ENCODE measurements at regions not wholly inside any gene's neighbourhood (a gene's known extent, or its start where the extent isn't known, plus 50 kb on each side); places are given as distances from the start of the nearest gene placed in this dataset.

DNA sequence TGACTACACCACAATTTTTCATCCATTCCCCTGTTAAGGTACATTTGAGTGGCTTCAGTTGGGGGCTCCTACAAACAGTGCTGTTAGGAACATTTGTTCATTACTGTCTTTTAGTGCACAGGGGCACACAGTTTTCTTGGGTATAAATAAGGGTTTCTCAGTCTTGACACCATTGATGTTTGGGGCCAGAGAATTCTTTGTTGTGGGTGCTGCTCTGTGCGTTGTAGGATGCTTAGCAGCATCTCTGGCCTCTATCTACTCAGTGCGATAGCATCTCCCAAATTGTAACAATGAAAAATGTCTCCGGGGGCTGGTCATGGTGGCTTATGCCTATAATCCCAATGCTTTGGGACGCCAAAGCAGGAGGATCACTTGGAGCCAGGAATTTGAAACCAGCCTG is 153.0 kb upstream of the MYL2 start:
- TF ChIP-seq CEBPB (IDR thresholded peaks at IDR 0.05), result no peak

DNA sequence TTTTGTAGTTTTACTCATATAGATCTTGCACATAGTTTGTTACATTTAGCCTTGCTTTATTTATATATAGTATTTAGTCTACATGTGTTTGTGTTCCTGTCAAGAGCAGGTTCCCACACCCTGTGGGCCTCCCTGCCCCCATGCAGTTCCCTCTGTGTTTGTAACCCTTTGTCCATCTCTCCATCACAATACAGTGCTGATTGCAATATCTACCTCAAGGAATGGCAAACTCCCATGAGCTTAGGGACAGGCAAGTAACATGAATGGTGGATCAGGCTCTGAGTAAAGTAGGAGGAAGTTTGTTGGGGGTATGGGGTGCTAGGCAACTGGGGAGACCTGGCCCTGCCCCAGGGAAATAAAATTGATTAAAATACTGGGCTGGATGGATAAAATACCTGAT is 151.9 kb upstream of the MYL2 start:
- TF ChIP-seq, protein P1, sequence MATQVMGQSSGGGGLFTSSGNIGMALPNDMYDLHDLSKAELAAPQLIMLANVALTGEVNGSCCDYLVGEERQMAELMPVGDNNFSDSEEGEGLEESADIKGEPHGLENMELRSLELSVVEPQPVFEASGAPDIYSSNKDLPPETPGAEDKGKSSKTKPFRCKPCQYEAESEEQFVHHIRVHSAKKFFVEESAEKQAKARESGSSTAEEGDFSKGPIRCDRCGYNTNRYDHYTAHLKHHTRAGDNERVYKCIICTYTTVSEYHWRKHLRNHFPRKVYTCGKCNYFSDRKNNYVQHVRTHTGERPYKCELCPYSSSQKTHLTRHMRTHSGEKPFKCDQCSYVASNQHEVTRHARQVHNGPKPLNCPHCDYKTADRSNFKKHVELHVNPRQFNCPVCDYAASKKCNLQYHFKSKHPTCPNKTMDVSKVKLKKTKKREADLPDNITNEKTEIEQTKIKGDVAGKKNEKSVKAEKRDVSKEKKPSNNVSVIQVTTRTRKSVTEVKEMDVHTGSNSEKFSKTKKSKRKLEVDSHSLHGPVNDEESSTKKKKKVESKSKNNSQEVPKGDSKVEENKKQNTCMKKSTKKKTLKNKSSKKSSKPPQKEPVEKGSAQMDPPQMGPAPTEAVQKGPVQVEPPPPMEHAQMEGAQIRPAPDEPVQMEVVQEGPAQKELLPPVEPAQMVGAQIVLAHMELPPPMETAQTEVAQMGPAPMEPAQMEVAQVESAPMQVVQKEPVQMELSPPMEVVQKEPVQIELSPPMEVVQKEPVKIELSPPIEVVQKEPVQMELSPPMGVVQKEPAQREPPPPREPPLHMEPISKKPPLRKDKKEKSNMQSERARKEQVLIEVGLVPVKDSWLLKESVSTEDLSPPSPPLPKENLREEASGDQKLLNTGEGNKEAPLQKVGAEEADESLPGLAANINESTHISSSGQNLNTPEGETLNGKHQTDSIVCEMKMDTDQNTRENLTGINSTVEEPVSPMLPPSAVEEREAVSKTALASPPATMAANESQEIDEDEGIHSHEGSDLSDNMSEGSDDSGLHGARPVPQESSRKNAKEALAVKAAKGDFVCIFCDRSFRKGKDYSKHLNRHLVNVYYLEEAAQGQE (IDR thresholded peaks at IDR 0.05; ENCODE audit: low read depth), result no peak
- TF ChIP-seq EP300 (IDR thresholded peaks at IDR 0.05; ENCODE audit: borderline replicate concordance) (no peak), EGR1 (IDR thresholded peaks at IDR 0.05) (no peak), TEAD4 (IDR thresholded peaks at IDR 0.05) (no peak), TAF1 (IDR thresholded peaks at IDR 0.05; ENCODE audit: low read depth) (no peak), NFIC (IDR thresholded peaks at IDR 0.05) (no peak), CREB1 (IDR thresholded peaks at IDR 0.05; ENCODE audit: low read depth) (no peak), CEBPB (IDR thresholded peaks at IDR 0.05) (no peak), ZBTB7A (IDR thresholded peaks at IDR 0.05; ENCODE audit: low read depth) (no peak), RAD21 (IDR thresholded peaks at IDR 0.05; ENCODE audit: low read depth) (no peak), FOXM1 (IDR thresholded peaks at IDR 0.05; ENCODE audit: borderline replicate concordance, low read depth) (no peak), YY1 (IDR thresholded peaks at IDR 0.05; ENCODE audit: low read depth) (no peak), TCF12 (IDR thresholded peaks at IDR 0.05; ENCODE audit: low read depth) (no peak)
- TF ChIP-seq, protein P2, sequence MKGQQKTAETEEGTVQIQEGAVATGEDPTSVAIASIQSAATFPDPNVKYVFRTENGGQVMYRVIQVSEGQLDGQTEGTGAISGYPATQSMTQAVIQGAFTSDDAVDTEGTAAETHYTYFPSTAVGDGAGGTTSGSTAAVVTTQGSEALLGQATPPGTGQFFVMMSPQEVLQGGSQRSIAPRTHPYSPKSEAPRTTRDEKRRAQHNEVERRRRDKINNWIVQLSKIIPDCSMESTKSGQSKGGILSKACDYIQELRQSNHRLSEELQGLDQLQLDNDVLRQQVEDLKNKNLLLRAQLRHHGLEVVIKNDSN (IDR thresholded peaks at IDR 0.05), result no peak
- TF ChIP-seq, protein P3, sequence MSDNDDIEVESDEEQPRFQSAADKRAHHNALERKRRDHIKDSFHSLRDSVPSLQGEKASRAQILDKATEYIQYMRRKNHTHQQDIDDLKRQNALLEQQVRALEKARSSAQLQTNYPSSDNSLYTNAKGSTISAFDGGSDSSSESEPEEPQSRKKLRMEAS (IDR thresholded peaks at IDR 0.05), result no peak

DNA sequence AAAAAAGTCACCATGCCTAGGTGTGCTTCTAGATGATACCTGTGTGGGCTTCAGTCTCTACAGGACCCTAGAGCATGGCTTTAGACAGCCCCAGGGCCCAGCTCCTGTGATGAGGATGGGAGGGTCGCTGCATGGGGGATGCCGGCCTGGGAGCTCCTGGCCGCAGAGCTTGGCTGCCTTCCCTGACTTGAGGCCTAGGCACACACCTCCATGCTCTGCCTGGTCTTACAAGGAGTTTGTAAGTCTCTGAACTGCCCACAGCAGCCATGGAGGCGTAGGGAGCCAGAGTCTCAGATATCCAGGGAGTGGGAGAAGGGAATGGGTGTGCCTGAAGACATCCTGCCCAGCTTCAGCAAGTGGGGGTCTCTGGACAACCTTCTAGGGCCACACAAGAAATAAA is 149.5 kb upstream of the MYL2 start:
- no peak for TF ChIP-seq NFIC (IDR thresholded peaks at IDR 0.05)
- TF ChIP-seq, protein P3 (IDR thresholded peaks at IDR 0.05), result no peak
- TF ChIP-seq ZBTB7A (IDR thresholded peaks at IDR 0.05; ENCODE audit: low read depth), result no peak
- no peak for TF ChIP-seq CREB1 (IDR thresholded peaks at IDR 0.05; ENCODE audit: low read depth)
- no peak for TF ChIP-seq EP300 (IDR thresholded peaks at IDR 0.05; ENCODE audit: borderline replicate concordance)

DNA sequence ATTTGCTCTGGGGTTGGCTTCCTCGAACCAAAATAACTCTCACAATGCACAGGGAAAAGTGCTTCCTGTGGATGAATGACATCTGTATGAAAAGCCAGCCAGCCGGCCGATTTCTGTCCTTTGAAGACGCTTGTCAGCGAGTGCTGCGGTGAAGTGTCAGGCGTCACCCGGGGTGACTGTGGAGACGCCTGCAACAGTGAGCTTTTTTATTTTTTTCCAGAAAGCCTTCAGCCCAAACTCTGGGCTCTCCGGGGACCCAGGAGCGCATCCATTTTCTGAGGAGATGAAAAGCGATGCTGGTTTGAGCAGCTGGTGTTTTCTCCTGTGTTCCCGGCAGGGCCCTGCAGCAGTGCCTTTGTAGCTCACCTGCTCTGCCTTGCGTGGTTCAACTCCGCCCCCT is 147.9 kb upstream of the MYL2 start:
- TF ChIP-seq NFIC (IDR thresholded peaks at IDR 0.05), result no peak
- TF ChIP-seq, protein P2 (IDR thresholded peaks at IDR 0.05), result no peak
- TF ChIP-seq, protein P1 (IDR thresholded peaks at IDR 0.05; ENCODE audit: low read depth), result no peak
- TF ChIP-seq EP300 (IDR thresholded peaks at IDR 0.05; ENCODE audit: borderline replicate concordance), result no peak
- TF ChIP-seq TAF1 (IDR thresholded peaks at IDR 0.05; ENCODE audit: low read depth), result no peak
- no peak for TF ChIP-seq TCF12 (IDR thresholded peaks at IDR 0.05; ENCODE audit: low read depth)
- TF ChIP-seq TEAD4 (IDR thresholded peaks at IDR 0.05), result no peak
- no peak for TF ChIP-seq CREB1 (IDR thresholded peaks at IDR 0.05; ENCODE audit: low read depth)
- TF ChIP-seq, protein P3 (IDR thresholded peaks at IDR 0.05), result no peak
- no peak for TF ChIP-seq RAD21 (IDR thresholded peaks at IDR 0.05; ENCODE audit: low read depth)
- no peak for TF ChIP-seq YY1 (IDR thresholded peaks at IDR 0.05; ENCODE audit: low read depth)
- no peak for TF ChIP-seq FOXM1 (IDR thresholded peaks at IDR 0.05; ENCODE audit: borderline replicate concordance, low read depth)
- TF ChIP-seq ZBTB7A (IDR thresholded peaks at IDR 0.05; ENCODE audit: low read depth), result no peak
- no peak for TF ChIP-seq CEBPB (IDR thresholded peaks at IDR 0.05)
- TF ChIP-seq EGR1 (IDR thresholded peaks at IDR 0.05), result no peak

DNA sequence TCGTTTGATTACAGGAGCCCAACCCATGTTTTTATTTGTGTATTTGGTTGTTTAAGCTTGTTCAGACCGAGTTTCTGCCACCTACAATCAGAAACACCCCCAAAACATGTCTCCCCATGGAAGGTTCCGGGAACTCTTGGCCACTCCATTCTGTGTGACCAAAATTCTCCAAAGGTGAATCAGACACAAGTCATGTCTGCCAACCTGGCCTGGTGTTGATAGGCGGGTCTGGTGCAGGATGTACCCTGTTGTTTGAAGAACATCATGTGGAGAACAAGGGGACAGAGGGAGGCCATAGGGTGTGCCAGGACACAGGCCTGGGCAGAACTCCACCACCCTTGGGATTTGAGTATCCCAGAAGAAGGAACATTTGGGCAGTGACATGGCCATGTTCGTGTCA is 147.1 kb upstream of the MYL2 start:
- TF ChIP-seq FOXM1 (IDR thresholded peaks at IDR 0.05; ENCODE audit: borderline replicate concordance, low read depth), result no peak
- TF ChIP-seq EGR1 (IDR thresholded peaks at IDR 0.05), result no peak
- no peak for TF ChIP-seq TEAD4 (IDR thresholded peaks at IDR 0.05)
- no peak for TF ChIP-seq ZBTB7A (IDR thresholded peaks at IDR 0.05; ENCODE audit: low read depth)
- TF ChIP-seq YY1 (IDR thresholded peaks at IDR 0.05; ENCODE audit: low read depth), result no peak
- TF ChIP-seq NFIC (IDR thresholded peaks at IDR 0.05), result no peak
- TF ChIP-seq, protein P3 (IDR thresholded peaks at IDR 0.05), result no peak
- TF ChIP-seq CREB1 (IDR thresholded peaks at IDR 0.05; ENCODE audit: low read depth), result no peak
- TF ChIP-seq EP300 (IDR thresholded peaks at IDR 0.05; ENCODE audit: borderline replicate concordance), result no peak
- TF ChIP-seq TAF1 (IDR thresholded peaks at IDR 0.05; ENCODE audit: low read depth), result no peak

Measured in Ishikawa (cell line).